Fibroblast of the aortic adventitia (primary cell): ENCODE measurements at regions not wholly inside any gene's neighbourhood (a gene's known extent, or its start where the extent isn't known, plus 50 kb on each side); places are given as distances from the start of the nearest gene placed in this dataset.

Experiments used
- DNase-seq: peaks from one replicate; pipeline ENCODE4 v3.0.0-alpha.2; 2010; ENCODE audit warnings: low read depth
- H3K4me3 ChIP-seq: 2 replicates; pipeline ENCODE4 v1.5.1; 2011; ENCODE audit warnings: low read depth, mild to moderate bottlenecking, control low read depth, low read length, moderate library complexity
- CTCF ChIP-seq: IDR thresholded peaks from 2 replicates; pipeline ENCODE4 v1.5.1; 2011; ENCODE audit warnings: mild to moderate bottlenecking, low read length, control low read depth, inconsistent platforms; ENCODE audit not compliant: insufficient read depth

GRCh38 chr1:99098589-99098988, 93.9 kb upstream of the PLPPR5 start:
- no peak for DNase-seq
- no peak for TF ChIP-seq CTCF
- no peak overlapping the region for H3K4me3 ChIP-seq

GRCh38 chr1:99106274-99106673, 101.6 kb upstream of the PLPPR5 start:
- no peak overlapping the region for H3K4me3 ChIP-seq
- TF ChIP-seq CTCF: no peak
- DNase-seq: no peak

GRCh38 chr1:99107680-99108079, 103.0 kb upstream of the PLPPR5 start:
- H3K4me3 ChIP-seq: no peak overlapping the region
- no peak for TF ChIP-seq CTCF
- no peak for DNase-seq

GRCh38 chr1:99110140-99111041, 105.7 kb upstream of the PLPPR5 start:
- H3K4me3 ChIP-seq: no peak overlapping the region
- no peak for TF ChIP-seq CTCF
- no peak for DNase-seq

- TF ChIP-seq CTCF: no peak
- no peak for DNase-seq
- H3K4me3 ChIP-seq: no peak overlapping the region
These were observed 110.6 kb upstream of the PLPPR5 start for GRCh38 chr1:99115231-99115630.

GRCh38 chr1:99119188-99119587, 114.5 kb upstream of the PLPPR5 start:
- TF ChIP-seq CTCF: no peak
- H3K4me3 ChIP-seq: no peak overlapping the region
- peak; percentile 78 for DNase-seq
